ENCODE measurements at regions not wholly inside any gene's neighbourhood (a gene's known extent, or its start where the extent isn't known, plus 50 kb on each side); places are given as distances from the start of the nearest gene placed in this dataset.
"Not testable (repeated sequence)": the region's sequence is repeated elsewhere in the genome, so short reads cannot be mapped to it uniquely, and the experiment has no call there.

DNA sequence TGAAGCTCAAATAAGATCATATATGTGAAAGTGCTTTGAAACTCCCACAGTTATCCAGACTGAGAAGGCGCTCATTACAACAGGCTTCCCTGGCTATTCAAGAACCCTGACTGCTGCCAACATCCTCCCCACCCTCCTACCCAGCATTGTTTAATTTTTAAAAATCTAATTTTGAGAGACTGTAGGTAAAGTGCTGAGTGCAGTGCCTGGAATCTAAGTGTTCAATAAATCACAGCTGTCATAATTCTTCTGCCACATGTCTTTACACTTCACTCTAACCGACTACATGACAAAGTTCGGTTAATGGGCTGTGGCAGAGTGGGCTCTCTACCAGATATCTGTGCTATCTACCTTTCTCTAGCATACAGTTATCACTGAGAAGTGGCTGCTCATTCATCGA lies 255.6 kb upstream of the C9orf72 start:
- DNase-seq: no peak

DNA sequence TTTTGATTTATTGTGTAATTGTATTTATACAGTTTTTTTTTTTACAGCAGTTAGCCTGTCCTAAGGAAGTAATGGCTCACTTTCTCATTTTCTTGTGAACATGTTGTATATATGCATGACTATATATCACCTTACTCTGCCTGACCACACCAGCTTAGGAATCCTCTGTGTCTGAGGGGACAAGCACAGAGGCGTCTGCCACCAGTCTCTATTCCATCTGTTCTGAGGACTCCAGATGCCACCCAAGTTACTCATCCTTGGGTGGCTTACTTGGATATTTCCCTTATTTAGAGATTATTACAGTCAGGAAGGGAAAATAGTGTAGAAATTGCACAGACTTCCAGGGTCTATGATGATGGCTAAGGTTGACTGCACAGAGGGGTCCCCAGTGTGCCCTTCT lies 256.3 kb upstream of the C9orf72 start:
- DNase-seq: no peak

DNA sequence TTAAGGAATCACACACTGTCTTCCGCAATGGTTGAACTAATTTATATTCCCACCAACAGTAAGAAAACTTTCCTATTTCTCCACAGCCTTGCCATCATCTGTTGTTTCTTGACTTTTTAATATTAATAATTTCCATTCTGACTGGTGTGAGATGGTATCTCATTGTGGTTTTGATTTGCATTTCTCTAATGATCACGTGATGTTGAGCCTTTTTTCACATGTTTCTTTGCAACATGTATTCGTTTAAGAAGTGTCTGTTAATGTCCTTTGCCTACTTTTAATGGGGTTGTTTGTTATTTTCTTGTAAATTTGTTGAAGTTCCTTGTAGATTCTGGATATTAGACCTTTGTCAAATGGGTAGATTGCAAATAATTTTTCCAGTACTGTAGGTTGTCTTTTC lies 258.8 kb upstream of the C9orf72 start:
- DNase-seq: not testable (repeated sequence)

DNA sequence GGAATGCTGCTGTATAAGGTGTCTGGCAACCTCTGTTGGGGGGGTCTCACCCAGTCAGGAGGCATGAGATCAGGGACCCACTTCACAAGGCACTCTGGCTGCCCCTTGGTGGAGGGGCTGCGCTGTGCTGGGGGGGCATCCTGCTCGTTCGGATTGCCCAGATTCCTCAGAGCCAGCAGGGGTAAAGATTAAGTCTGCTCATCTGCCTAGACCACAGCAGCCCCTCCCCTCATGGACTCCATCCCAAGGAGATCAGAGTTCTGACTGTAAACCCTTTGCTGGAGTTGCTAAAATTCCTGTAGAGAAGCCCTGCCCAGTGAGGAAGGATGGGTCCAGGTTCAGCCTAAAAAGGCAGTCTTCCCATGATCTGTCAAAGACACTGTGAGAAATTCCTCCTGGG lies 262.0 kb upstream of the C9orf72 start:
- DNase-seq: no peak

DNA sequence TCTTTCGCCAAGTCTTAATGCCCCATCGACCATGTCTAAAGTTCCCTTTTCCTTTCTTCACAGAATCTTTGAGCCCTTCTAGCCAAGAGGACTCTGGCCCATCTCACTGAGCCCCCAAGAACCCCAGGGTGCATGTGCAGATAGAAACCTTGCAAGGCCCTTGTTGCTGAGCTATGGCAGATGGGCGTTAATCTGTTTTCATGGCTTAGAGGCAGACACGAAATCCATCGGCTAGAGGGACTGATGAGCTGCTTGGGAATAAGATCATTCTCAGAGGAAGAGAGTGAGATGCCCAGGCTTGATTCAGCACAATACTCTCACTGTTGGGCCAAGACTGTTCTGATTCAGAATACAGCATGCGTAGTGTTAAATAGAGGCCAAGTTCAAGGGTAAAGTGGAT lies 262.5 kb upstream of the C9orf72 start:
- no peak for DNase-seq

DNA sequence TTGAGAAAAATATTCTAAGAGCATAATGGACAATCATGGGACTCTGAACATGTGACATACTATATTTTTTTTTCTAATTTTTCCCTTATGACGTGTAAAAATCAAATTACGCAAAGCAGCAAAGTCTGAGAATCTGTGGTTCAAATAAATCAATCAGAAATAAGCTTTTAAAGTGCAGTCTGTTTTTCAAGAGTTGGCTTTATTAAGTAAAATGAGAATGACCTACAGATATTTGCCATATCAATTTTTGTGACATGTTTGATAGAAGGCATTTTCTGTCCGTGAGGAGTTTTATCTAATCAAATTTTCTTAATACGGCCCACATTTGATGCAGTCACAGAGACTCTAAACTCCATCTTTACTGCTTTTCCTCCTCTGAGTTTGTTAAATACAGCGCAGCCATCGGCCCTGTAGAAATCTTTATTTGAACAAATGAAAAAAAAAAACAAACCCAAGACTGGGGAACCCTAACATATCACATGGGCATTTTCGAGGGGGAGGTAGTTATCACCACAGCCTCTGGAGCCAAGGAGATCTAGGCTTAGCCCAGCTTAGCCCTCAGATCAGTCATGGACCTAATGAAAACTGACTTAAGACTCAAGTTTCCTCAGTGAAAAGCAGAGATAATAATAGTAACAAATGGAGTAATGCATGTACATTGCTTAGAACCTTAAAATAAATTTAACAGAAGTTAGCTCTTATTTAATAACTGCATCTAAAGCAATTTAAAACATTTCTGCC lies 263.6 kb upstream of the C9orf72 start:
- no peak for DNase-seq

DNA sequence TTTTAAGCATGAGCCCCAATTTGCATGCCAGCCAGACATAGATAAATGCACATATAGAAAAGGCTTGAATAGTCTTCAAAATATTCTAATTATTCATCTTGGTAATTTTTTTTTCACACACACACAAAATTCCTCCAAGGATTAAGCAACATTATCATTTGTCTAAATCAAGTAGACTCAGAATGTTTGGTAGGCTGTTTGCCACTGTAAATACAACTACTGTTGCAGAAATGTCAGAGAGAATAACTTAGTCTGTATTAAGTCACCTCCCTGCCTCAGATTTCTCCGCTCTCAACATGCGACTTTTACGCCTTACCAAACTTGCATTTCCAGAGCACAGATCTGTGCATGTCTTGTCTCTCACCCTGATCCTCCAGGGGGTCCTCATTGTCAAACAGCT lies 265.6 kb upstream of the C9orf72 start:
- DNase-seq: no peak

DNA sequence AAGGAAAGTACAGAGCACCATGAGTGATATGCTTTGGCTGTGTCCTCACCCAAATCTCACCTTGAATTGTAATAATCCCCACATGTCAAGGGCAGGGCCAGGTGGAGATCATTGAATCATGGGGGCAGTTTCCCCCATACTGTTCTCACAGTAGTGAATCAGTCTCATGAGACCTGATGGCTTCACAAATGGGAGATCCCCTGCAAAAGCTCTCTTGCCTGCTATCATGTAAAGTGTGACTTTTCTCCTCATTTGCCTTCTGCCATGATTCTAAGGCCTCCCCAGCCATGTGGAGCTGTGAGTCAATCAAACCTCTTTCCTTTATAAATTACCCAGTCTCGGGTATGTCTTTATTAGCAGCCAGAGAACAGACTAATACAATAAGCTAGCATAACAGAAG lies 266.5 kb upstream of the C9orf72 start:
- not testable (repeated sequence) for DNase-seq

DNA sequence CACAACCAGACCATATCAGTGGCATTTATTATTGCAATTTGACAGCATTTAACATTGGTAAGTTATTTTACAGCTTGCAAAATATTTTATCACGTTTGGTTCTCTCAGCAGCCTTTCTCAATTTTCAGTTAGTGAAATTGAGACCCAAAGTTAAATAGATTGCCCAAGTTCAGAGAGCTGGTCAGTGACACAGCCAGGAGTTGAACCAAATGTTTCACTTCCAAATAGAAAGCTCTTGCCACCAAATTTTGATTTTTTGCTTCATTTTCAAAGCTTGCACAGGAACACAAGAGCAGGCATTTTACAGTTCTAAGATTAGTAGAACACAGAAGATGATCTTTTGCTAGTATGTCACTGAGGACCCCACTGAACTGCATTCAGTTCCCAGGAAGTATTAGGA lies 271.5 kb upstream of the C9orf72 start:
- DNase-seq: no peak

DNA sequence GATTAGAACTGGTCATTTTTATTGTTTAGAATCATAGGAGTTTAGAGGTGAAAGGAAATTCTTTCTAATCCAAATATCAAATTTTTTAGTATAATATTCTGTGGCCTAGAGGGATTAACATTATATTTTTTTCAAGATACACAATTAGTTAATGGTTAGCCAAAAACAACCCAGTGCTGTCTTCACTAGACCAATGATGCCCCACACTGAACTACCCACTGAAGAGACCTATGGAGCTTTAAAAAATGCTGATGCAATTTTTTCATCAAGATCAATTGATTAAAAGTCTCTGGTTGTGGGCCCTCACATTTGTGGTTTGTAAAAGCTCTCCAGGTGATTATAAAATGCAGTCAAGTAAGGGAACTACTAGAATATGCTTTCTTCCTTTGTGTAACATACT lies 274.1 kb upstream of the C9orf72 start:
- no peak for DNase-seq

DNA sequence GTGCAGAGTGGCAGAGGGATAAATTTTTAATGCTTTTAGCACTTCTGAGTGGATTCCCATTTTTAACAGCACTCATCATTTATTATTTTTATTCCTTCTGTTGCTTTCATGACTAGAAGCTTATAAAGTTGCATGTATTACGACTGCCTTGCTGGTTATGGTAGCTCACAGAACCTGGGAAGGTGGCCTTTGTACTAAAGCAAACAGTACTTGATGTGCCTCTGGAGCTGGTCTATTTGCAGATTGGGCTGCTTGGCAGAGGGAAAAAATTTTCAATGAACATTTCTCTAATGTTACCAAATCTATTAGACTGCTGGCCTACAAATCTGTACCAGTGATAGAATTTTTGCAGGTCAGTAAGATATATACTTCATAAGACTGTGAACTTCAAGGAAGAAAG lies 274.5 kb upstream of the C9orf72 start:
- DNase-seq: no peak

DNA sequence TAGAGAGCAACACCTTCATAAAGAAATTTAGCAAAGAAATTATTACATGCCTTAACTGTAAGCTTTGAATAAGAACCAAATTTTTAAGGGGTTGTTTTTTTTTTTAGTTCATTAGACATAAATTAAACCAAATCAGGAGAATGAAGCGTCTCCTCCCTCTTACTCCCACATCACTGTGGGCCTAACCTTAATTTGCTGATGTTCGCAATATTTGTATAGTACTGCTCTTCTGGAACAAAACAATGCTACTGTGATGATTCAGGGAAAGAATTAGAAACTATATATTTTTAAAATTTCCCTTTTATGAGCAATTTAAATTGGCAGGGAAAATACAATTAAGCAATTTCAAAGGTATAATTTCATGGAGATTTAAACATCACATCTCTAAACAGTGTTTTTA lies 275.0 kb upstream of the C9orf72 start:
- DNase-seq: no peak

DNA sequence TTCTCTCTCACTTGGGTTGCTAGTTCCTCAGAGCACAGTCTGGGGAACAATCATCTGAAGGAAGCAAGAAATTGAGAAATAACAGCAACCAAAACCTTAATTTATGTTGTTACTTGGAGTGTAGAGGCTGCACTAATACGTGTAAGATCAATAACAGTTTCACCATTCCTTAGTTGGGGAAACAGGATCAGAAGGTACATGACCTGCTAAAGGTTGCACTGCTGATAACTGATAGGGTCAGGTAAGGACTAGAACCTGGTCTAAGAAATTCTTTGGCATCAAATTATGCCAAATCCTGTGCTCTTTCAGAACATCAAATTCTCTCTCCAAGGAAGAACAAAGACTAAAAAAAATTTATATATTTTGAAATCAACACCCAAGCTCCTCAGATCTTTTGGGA lies 278.6 kb upstream of the C9orf72 start:
- no peak for DNase-seq

DNA sequence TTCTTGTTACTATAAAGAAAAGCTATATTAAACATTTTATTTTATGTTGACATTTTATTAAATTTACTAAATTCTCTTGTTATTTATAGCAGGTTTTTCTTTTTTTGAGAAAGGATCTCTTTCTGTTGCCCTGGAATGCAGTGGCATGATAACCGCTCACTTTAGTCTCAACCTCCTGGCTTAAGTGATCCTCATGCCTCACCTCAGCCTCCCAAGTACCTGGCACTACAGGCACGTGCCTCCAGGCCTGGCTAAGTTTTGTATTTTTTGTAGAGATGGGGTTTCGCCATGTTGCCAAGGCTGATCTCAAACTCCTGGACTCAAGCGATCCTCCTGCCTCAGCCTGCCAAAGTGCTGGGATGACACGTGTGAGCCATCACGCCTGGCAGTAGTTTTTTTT lies 280.2 kb upstream of the C9orf72 start:
- no peak for DNase-seq

DNA sequence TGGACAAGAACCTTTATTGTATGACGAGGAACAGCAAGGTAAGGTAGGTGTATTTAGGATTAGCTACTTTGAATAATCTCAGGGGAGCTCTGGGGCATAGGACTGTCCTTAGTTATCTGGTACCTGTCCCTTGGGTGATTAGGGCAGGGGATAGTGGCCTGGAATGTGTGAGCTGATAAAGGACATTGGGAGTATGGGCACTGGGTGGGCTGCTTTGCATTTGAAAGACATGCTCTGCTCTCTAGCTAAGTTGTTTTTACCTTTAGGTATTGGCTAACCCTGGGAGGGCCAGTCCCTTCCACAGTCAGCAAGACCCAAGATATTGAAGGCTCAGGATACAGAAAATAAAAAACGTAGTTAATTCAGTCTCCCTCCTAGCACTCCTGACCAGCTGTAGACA lies 282.8 kb upstream of the C9orf72 start:
- no peak for DNase-seq

DNA sequence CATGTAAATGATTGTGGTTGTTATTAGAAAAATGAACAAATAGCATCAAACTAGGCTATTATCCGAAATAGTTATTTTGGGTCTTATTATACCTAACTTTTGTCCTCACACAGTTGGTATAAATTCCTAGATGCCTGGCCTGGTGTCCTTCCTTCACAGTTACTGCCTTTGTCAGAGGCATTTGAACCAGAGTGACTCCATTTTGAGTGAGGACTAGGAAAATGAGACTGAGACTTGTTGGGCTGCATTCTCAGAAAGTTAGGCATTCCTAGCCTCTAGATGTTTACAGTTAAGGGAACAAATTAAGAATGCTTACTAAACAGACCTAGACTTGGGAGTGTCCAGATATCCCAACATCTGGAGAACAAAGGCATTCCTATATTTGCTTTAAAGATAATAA lies 283.5 kb upstream of the C9orf72 start:
- DNase-seq: no peak

DNA sequence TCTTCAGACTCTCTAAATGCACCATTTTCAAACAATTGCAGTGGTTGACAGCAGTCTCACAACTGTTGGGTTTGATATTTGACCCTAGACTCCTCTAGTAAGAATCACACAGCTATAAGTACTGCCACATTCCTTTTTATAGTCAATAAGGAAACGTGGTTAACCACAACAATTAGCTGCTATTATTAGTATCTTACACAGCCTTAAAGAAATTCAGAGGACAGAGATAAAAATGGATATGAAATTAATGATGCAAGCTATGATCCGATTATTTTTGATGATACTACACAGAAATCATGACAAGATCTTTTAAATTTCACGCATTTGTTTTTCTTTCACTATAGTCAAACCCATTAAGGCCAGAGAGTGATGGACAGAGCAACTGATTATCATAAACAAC lies 288.6 kb upstream of the C9orf72 start:
- no peak for DNase-seq

DNA sequence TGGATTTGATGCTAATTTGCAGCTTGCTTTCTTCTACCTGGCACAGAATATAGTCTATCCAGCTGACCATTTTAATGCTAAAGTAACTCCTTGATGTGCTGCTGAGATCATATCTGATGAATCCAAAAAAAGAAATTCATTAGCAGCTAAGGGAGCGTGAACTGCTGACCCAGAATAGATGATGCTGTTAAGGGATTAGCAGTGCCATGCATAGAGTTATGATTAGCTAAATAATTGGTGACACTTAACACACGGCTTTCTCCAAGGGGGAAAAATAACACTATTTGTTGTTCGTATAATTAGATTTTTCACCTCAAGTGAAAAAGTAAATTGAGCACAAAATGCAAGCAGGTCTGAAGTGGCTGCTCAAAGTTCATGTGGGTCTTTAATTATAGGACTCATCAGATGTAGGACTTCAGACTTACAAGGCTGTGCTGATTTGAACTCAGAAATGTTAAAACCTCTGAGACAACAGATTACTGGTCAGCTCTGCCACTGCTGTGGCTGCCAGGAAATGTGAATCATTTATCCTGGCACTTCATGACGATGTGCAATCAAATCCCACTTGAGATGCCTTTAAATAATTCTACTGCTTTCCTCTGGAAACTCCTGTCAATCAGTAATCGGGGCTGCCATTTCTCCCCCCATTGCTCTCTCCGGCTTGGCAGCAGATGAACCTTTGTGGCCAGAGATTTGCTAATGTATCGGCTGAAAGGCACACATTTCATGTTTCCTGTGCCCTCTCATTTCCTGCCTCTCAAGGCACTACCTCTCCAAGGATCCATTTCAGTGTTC lies 291.6 kb upstream of the C9orf72 start:
- peak; percentile 15 for DNase-seq

DNA sequence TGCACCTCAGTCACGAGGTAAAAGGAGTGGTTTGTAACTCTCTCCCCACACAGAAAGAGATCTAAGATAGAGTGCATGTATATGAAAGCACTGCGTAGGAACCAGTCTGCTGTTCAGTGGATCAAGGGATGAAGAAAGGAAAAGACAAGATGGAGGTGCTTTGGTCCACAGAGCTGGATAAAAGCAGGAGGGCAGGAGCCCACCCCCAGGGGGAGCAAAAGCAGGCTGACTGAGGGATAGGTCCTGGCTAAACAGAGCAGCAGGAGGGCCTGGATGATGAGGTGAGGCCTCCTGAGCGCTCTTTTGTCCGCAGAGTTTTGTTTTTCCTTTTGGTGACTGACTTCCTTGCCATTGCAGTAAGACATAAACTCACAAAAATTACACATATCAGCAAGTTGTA lies 293.5 kb upstream of the C9orf72 start:
- DNase-seq: no peak

DNA sequence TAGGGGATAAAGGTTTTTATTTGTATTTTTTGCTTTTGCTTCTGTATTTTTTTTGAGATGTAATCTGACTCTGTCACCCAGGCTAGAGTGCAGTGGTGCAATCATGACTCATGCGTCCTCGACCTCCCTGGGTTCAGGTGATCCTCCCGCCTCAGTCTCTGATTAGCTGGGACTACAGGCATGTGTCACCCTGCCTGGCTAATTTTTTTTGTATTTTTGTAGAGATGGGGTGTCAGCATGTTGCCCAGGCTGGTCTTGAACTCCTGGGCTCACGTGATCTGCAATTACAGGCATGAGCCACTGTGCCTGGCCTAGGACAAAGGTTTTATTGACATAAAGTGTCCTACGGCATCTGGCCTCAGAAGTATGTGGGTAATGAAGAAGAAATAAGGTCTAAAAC lies 297.1 kb upstream of the C9orf72 start:
- DNase-seq: no peak

DNA sequence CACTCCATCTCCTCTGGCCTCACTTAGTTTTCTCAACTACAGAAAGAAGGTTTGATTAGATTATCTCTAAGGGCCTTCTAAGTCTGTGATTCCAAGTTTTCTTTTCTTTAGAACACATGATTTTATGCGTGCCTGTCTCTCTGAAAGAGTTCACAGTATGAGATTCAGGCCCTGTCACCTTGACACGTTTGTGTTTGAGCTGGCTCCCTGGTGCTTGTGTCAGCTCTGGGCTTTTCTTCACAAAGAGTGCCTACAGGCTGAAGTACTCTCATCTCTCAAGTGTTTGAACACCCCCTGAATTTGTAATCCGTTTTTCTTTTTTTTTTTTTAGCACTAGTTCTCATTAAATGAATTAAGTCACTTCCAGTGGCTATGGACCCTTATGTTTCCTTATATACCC lies 306.9 kb upstream of the C9orf72 start:
- peak; percentile 6 for DNase-seq

DNA sequence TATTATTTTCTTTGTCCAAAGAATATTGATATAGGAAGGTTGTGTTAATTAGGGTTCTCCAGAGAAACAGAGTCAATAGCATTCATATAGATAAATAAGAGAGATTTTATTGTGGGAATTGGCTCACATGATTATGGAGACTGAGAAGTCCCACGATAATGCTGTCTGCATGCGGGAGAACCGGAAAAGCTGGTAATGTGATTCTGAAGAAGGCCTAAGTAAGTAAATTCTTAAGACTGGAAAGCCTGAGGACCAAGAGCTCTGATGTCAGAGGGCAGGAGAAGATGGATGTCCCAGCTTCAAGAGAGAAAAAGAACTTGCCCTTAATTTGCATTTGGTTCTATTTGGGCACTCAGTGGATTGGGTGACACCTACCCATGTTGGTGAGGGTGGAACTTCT lies 307.4 kb upstream of the C9orf72 start:
- peak; percentile 9 for DNase-seq

DNA sequence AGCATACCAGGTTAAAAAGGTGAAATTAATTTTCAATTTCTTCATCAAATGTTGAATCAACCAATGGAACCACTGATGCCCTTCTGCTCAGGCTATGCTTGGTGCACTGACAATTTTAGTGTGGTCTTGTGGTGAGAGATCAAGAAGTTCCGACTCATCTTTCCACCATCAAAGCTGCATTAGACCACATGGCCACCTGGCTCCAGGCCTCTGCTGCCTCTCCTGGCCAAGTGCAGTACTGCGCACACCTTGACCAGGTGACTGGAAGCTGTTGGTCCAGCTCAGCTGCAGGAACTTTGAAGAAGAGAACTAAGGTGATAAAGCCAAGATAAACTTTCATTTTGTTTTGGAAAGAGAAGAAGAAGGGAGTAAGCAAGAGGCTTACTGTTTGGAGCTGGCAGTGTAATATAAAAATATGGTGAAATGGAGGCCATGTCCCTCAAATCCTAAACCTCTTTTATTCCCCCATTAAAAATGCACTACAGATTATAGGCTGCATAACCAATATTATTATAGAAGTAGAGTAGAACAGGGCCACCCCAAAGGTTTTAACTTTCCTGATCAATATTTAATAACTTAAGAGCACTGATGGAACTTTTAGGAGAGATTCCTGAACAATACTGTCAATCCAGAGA lies 315.5 kb upstream of the C9orf72 start:
- no peak for DNase-seq

DNA sequence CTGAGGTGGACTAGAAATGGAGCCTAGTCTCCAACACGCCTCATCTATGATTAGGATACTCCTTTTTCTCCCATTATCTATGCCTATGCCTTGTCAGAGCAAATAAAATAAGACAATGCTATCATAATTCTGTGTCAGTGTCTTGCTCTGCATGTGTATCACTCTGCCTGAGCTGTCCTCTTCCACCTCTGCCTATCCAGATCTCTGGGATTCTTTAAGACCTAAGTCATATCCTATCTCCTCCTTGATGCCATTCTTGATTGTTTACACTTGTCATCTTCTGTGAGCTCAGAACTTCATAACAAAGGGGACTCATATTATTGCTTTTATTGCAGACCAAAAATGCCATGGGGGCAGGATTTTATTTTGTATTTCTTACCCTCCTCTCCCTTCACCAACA lies 351.2 kb upstream of the C9orf72 start:
- DNase-seq: no peak
